IPS-18c (cell line): ENCODE measurements at regions not wholly inside any gene's neighbourhood (a gene's known extent, or its start where the extent isn't known, plus 50 kb on each side); places are given as distances from the start of the nearest gene placed in this dataset.
"Not testable (repeated sequence)": the region's sequence is repeated elsewhere in the genome, so short reads cannot be mapped to it uniquely, and the experiment has no call there.

ENCODE experiments used
- H3K4me3 ChIP-seq: 2 replicates; pipeline ENCODE4 v1.7.0; 2013; ENCODE audit warnings: low read depth, mild to moderate bottlenecking, low read length, moderate library complexity; ENCODE audit not compliant: insufficient read depth
- H3K9me3 ChIP-seq: one replicate; pipeline ENCODE4 v1.6.1; 2013; ENCODE audit warnings: mild to moderate bottlenecking, low read length, moderate library complexity; ENCODE audit not compliant: control insufficient read depth, insufficient read depth

- H3K4me3 ChIP-seq, H3K9me3 ChIP-seq: not testable (repeated sequence)
Observed at GRCh38 chr4:83943691-83944090, 407.8 kb downstream of the GPAT3 start.

- Histone ChIP-seq H3K9me3 (no peaks in the 10 kb centered on the region), H3K4me3 (no peak overlapping the region)
Observed at GRCh38 chr4:83932750-83933391, 397.0 kb downstream of the GPAT3 start.

- Histone ChIP-seq H3K9me3 (no peaks in the 10 kb centered on the region), H3K4me3 (no peak overlapping the region)
Observed at GRCh38 chr4:83931659-83932438, 395.9 kb downstream of the GPAT3 start.

- H3K9me3 ChIP-seq = no peaks in the 10 kb centered on the region
Observed at GRCh38 chr4:83929550-83929949, 393.6 kb downstream of the GPAT3 start.

GRCh38 chr4:83926950-83927349, 391.0 kb downstream of the GPAT3 start:
- Histone ChIP-seq H3K9me3 (no peaks in the 10 kb centered on the region), H3K4me3 (no peak overlapping the region)

More at GRCh38 chr4:83929550-83929949, 393.6 kb downstream of the GPAT3 start:
- no peak overlapping the region for H3K4me3 ChIP-seq

- H3K9me3 ChIP-seq = no peaks in the 10 kb centered on the region
Observed at GRCh38 chr4:83923341-83923740, 387.4 kb downstream of the GPAT3 start.

GRCh38 chr4:83922402-83922801, 386.5 kb downstream of the GPAT3 start:
- no peaks in the 10 kb centered on the region for H3K9me3 ChIP-seq
- H3K4me3 ChIP-seq = no peak overlapping the region

More at GRCh38 chr4:83923341-83923740, 387.4 kb downstream of the GPAT3 start:
- H3K4me3 ChIP-seq = no peak overlapping the region

GRCh38 chr4:83921124-83921523, 385.2 kb downstream of the GPAT3 start:
- H3K9me3 ChIP-seq = no peaks in the 10 kb centered on the region
- no peak overlapping the region for H3K4me3 ChIP-seq

- no peaks in the 10 kb centered on the region for H3K9me3 ChIP-seq
- H3K4me3 ChIP-seq = no peak overlapping the region
Observed at GRCh38 chr4:83920375-83920774, 384.5 kb downstream of the GPAT3 start.

- Histone ChIP-seq H3K9me3 (no peaks in the 10 kb centered on the region), H3K4me3 (peak overlapping the region; percentile 15; the same call in 1 of the 2 replicates)
Observed at GRCh38 chr4:83917572-83917971, 381.7 kb downstream of the GPAT3 start.

GRCh38 chr4:83910693-83911092, 374.8 kb downstream of the GPAT3 start:
- no peaks in the 10 kb centered on the region for H3K9me3 ChIP-seq
- no peak overlapping the region for H3K4me3 ChIP-seq

GRCh38 chr4:83906561-83906960, 370.7 kb downstream of the GPAT3 start:
- H3K4me3 ChIP-seq = no peak overlapping the region
- H3K9me3 ChIP-seq = no peaks in the 10 kb centered on the region

GRCh38 chr4:83905952-83906351, 370.0 kb downstream of the GPAT3 start:
- no peaks in the 10 kb centered on the region for H3K9me3 ChIP-seq
- no peak overlapping the region for H3K4me3 ChIP-seq

- not testable (repeated sequence) for H3K9me3 ChIP-seq, H3K4me3 ChIP-seq
Observed at GRCh38 chr4:83903740-83904139, 367.8 kb downstream of the GPAT3 start.

- H3K4me3 ChIP-seq = no peak overlapping the region
- H3K9me3 ChIP-seq = no peaks in the 10 kb centered on the region
Observed at GRCh38 chr4:83894831-83895230, 358.9 kb downstream of the GPAT3 start.

GRCh38 chr4:83890816-83891215, 354.9 kb downstream of the GPAT3 start:
- H3K4me3 ChIP-seq = no peak overlapping the region
- H3K9me3 ChIP-seq = no peaks in the 10 kb centered on the region

GRCh38 chr4:83890231-83890630, 354.3 kb downstream of the GPAT3 start:
- Histone ChIP-seq H3K4me3 (no peak overlapping the region), H3K9me3 (no peaks in the 10 kb centered on the region)

- H3K9me3 ChIP-seq = no peaks in the 10 kb centered on the region
- no peak overlapping the region for H3K4me3 ChIP-seq
Observed at GRCh38 chr4:83889802-83890201, 353.9 kb downstream of the GPAT3 start.
